Fibroblast of mammary gland (primary cell): ENCODE measurements at regions not wholly inside any gene's neighbourhood (a gene's known extent, or its start where the extent isn't known, plus 50 kb on each side); places are given as distances from the start of the nearest gene placed in this dataset.

Experiments
- DNase-seq: peaks from one replicate; pipeline ENCODE4 v3.0.0-alpha.2; 2010; ENCODE audit warnings: low read depth
- H3K4me3 ChIP-seq: 2 replicates; pipeline ENCODE4 v1.5.1; 2011; ENCODE audit warnings: low read depth, mild to moderate bottlenecking, low read length, moderate library complexity; ENCODE audit not compliant: control insufficient read depth
- CTCF ChIP-seq: conservative IDR thresholded peaks from 2 replicates; pipeline ENCODE4 v1.5.1; 2011; ENCODE audit warnings: low read depth, low read length, inconsistent platforms; ENCODE audit not compliant: control insufficient read depth, insufficient read depth

GRCh38 chr3:147034359-147034758 is 372.0 kb downstream of the ZIC4 start:
- no peak overlapping the region for H3K4me3 ChIP-seq
- no peak for DNase-seq
- TF ChIP-seq CTCF = no peak

- no peak overlapping the region for H3K4me3 ChIP-seq
- no peak for DNase-seq
- TF ChIP-seq CTCF = no peak
These were observed 376.1 kb downstream of the ZIC4 start for GRCh38 chr3:147030274-147030673.

GRCh38 chr3:147015334-147015733 is 391.0 kb downstream of the ZIC4 start:
- DNase-seq = no peak
- TF ChIP-seq CTCF = no peak
- H3K4me3 ChIP-seq = no peak overlapping the region

GRCh38 chr3:147008886-147009285 is 397.5 kb downstream of the ZIC4 start:
- DNase-seq = peak; percentile 51
- no peak for TF ChIP-seq CTCF
- H3K4me3 ChIP-seq = no peak overlapping the region

GRCh38 chr3:147008458-147008857 is 397.9 kb downstream of the ZIC4 start:
- H3K4me3 ChIP-seq = no peak overlapping the region
- no peak for DNase-seq
- no peak for TF ChIP-seq CTCF

GRCh38 chr3:147007736-147008245 is 398.6 kb downstream of the ZIC4 start:
- peak; percentile 18 for DNase-seq
- no peak overlapping the region for H3K4me3 ChIP-seq
- TF ChIP-seq CTCF = no peak

GRCh38 chr3:147002721-147003120 is 397.6 kb upstream of the PLSCR5 start:
- no peak for DNase-seq
- no peak for TF ChIP-seq CTCF
- H3K4me3 ChIP-seq = no peak overlapping the region
